LNCaP clone FGC (cell line): ENCODE measurements at regions not wholly inside any gene's neighbourhood (a gene's known extent, or its start where the extent isn't known, plus 50 kb on each side); places are given as distances from the start of the nearest gene placed in this dataset.

Experiments used
- DNase-seq: peaks from one replicate; pipeline ENCODE4 v3.0.0-alpha.2; 2011; ENCODE audit warnings: low read depth
- H3K4me3 ChIP-seq: 2 replicates; pipeline ENCODE4 v1.5.1; 2011; ENCODE audit warnings: mild to moderate bottlenecking, low read depth, low read length, control low read depth
- TF ChIP-seq, protein P1 (sequence below): IDR thresholded peaks from 2 replicates; pipeline ENCODE4 v1.5.1; 2012; ENCODE audit warnings: mild to moderate bottlenecking; ENCODE audit not compliant: control insufficient read depth, insufficient read depth; ENCODE audit errors: extremely low read depth

DNA sequence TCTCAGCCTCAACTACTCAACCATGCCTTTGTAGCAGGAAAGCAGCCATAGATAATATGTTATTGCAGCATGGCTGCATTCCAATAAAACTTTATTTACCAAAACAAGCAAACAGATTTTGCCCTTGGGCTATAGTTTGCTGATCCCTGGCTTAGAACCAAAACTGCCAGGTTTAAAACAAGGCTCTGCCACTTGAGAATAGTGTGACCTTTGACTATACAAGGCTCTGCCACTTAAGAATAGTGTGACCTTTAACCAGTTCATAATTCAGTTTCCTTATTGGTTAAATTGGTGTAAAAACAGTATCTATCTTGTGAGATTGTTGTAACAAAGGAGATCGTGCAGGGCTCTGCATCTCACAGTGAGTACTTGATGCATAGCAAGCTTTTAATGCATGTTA is 217.3 kb upstream of the MTNR1B start:
- H3K4me3 ChIP-seq, result no peak overlapping the region
- DNase-seq, result no peak
- TF ChIP-seq, protein P1, sequence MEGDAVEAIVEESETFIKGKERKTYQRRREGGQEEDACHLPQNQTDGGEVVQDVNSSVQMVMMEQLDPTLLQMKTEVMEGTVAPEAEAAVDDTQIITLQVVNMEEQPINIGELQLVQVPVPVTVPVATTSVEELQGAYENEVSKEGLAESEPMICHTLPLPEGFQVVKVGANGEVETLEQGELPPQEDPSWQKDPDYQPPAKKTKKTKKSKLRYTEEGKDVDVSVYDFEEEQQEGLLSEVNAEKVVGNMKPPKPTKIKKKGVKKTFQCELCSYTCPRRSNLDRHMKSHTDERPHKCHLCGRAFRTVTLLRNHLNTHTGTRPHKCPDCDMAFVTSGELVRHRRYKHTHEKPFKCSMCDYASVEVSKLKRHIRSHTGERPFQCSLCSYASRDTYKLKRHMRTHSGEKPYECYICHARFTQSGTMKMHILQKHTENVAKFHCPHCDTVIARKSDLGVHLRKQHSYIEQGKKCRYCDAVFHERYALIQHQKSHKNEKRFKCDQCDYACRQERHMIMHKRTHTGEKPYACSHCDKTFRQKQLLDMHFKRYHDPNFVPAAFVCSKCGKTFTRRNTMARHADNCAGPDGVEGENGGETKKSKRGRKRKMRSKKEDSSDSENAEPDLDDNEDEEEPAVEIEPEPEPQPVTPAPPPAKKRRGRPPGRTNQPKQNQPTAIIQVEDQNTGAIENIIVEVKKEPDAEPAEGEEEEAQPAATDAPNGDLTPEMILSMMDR, result no peak

GRCh38 chr11:92753161-92753560 is 216.3 kb upstream of the MTNR1B start:
- no peak overlapping the region for H3K4me3 ChIP-seq
- TF ChIP-seq, protein P1, result no peak

DNA sequence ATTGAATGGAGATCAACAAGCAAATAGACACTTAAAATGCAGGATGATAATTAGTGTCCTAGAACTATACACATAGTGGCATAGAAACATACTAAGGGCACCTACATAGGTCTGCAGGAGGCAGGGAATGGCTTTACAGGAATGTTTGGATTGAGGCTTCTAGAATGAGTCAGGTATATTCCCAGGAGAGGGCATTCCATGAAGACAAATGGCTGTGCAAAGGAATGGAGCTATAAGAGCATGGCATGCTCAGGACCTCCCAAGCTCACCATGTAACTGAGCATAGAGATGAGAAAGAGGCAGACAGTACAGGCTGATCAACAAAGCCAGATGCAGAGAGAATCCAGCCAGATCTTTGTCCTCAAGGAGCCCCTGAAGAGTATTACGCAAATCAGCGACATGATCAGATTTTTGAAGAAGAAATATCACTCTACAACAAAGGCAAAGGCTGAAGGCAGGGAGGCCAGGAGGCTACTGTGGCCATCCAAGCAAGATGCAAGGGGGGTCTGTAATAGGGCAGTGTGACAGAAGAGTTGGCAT is 211.1 kb upstream of the MTNR1B start:
- DNase-seq, result no peak
- TF ChIP-seq, protein P1, result no peak

More at GRCh38 chr11:92753161-92753560, 216.3 kb upstream of the MTNR1B start:
- no peak for DNase-seq

DNA sequence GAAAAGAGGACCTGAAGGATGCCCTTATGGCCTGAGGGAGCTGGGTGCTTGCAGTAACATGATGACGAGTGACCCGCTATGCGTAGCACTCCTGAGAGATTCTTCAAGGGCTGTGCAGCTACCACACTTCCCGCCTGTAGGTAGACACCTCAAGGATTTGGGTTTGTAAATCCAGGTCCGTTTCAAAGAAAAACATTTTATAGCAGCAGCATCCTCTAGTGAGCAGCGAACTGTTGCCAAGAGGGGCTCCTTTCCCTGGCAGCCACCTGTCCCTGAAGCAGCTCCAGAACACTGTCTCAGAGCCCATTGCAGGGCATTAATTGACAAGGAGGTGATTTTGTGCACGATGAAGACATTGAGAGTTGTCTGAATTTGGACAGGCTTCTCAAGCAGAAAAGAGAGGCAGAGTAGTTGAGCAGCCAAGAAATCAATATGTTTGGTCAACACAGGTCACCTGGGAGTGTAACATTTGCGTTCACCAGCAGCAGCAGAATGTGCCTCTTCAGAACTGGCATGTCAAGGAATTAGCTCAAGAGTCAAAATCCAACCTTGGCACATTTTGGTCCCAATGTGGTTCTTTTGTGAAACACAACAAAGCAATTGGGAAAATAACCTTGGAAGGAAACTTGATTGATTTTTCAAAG is 209.8 kb upstream of the MTNR1B start:
- TF ChIP-seq, protein P1, result no peak
- no peak for DNase-seq
- no peak overlapping the region for H3K4me3 ChIP-seq

More for the DNA sequence above, 211.1 kb upstream of the MTNR1B start:
- no peak overlapping the region for H3K4me3 ChIP-seq

DNA sequence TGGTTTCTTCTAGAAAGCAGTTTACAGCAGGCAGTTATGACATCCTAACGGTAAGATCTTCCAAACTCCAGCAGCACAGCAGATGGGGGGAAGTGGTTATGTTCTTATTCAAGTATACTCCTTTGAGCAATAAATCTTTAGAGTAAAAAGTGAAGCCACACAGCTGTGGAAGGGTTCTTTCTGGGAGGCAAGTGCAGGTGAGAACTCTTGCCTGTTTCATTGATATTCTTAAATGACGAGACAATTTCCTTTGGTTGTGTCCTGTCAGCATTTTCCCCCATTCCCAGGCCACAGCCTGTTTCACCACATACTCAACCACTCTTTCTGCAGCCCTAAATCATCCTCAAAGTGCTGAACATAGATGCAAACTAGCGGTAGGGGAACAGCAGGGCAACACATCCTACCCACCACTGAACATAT is 207.3 kb upstream of the MTNR1B start:
- TF ChIP-seq, protein P1, result no peak
- no peak for DNase-seq
- H3K4me3 ChIP-seq, result no peak overlapping the region

- TF ChIP-seq, protein P1, result no peak
- DNase-seq, result no peak
These were observed 206.1 kb upstream of the MTNR1B start for GRCh38 chr11:92763336-92763735.

DNA sequence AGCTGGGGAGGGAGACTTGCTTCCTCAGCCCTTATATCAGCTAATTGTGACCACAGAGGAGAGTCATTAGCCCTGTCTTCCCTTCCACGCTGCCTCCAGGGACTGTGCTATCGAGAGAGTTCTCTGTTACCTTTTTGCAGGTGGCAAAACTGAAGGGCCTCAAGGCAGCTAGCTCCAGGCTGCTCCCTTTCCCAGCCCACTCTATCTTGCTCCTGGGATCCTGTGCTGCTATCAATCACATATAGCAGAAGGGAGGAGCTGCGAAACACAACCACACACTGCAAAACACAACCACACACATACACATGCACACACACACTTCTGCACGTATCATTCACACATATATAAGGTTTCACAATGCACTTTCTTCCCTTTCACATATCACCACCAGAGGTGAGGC is 205.3 kb upstream of the MTNR1B start:
- no peak overlapping the region for H3K4me3 ChIP-seq
- DNase-seq, result no peak
- TF ChIP-seq, protein P1, result no peak

More at GRCh38 chr11:92763336-92763735, 206.1 kb upstream of the MTNR1B start:
- no peak overlapping the region for H3K4me3 ChIP-seq
